GM12878 (cell line): ENCODE measurements at regions not wholly inside any gene's neighbourhood (a gene's known extent, or its start where the extent isn't known, plus 50 kb on each side); places are given as distances from the start of the nearest gene placed in this dataset.

Experiments
- ATAC-seq: fragments of 200-7000 bp; cut with Tn5 transposase; 3 replicates; pipeline ENCODE4 v1.9.1; 2020; ENCODE audit warnings: mild to moderate bottlenecking, moderate library complexity
- BruUV-seq: library from RNA; stranded (reverse); fragments of 400-500 nt; replicated peaks from 2 replicates; lab custom pipeline; 2021; lab: Mats Ljungman, UMichigan
- CTCF ChIA-PET: fragments of 300-600 bp; sonication (Branson Sonifier 250); formaldehyde crosslinking; extraction: SDS; loops from one replicate; lab custom pipeline; 2021; ENCODE audit warnings: inconsistent platforms; lab: Yijun Ruan, JAX
- POLR2A ChIA-PET: fragments of 350-600 bp; formaldehyde crosslinking; extraction: SDS; loops from one replicate; lab custom pipeline; 2021; ENCODE audit warnings: inconsistent platforms; lab: Charles Lee
- RAD21 ChIA-PET: fragments of 300-600 bp; sonication (Branson Sonifier 250); formaldehyde crosslinking; loops from one replicate; lab custom pipeline; 2023; ENCODE audit warnings: antibody characterized with exemption; ENCODE audit not compliant: unreplicated experiment; lab: Charles Lee
- SMC1A ChIA-PET: fragments of 300-600 bp; sonication (Branson Sonifier 250); formaldehyde crosslinking; loops from one replicate; lab custom pipeline; 2023; ENCODE audit not compliant: unreplicated experiment, uncharacterized antibody; lab: Charles Lee
- DNase-seq: peaks from one replicate; pipeline ENCODE4 v3.0.0-alpha.2; 2011; ENCODE audit warnings: low read depth, low spot score
- FAIRE-seq: peaks from 3 replicates; lab custom pipeline; 2011; peaks lifted over from hg19 to GRCh38; lab: Jason Lieb, UNC
- H2AFZ ChIP-seq: 2 replicates; pipeline ENCODE4 v1.6.0; 2011; ENCODE audit warnings: low read depth, low read length, control low read depth; ENCODE audit not compliant: control insufficient read depth
- H3K27ac ChIP-seq: 2 replicates; pipeline ENCODE4 v1.5.1; 2011; ENCODE audit warnings: control low read depth; ENCODE audit not compliant: control insufficient read depth, insufficient read depth
- H3K27me3 ChIP-seq, 2 experiments: replicated peaks in 1 of 2; 2 replicates each; pipeline versions ENCODE4 v1.6.0 to v1.6.1; 2011; ENCODE audit warnings: low read length in 1 of 2; ENCODE audit not compliant: control insufficient read depth in 2 of 2, insufficient read depth in 2 of 2
- H3K36me3 ChIP-seq, 2 experiments: 2 replicates each; pipeline ENCODE4 v1.5.1; 2011; ENCODE audit warnings: low read length in 1 of 2; ENCODE audit not compliant: control insufficient read depth in 2 of 2, insufficient read depth in 2 of 2
- H3K4me1 ChIP-seq: 2 replicates; pipeline ENCODE4 v1.6.1; 2011; ENCODE audit warnings: mild to moderate bottlenecking, low read length, moderate library complexity, mixed read lengths; ENCODE audit not compliant: control insufficient read depth, insufficient read depth
- H3K4me2 ChIP-seq: 2 replicates; pipeline ENCODE4 v1.6.0; 2011; ENCODE audit warnings: control low read depth; ENCODE audit not compliant: control insufficient read depth, insufficient read depth
- H3K4me3 ChIP-seq: fragments of 200-600 bp; sonication (generic); 2 replicates; pipeline ENCODE4 v1.5.1; 2016
- H3K79me2 ChIP-seq: 2 replicates; pipeline ENCODE4 v1.6.0; 2011; ENCODE audit warnings: low read length; ENCODE audit not compliant: control insufficient read depth, insufficient read depth
- H3K9ac ChIP-seq: 2 replicates; pipeline ENCODE4 v1.8.0; 2011; ENCODE audit warnings: low read length, control low read depth, mixed read lengths; ENCODE audit not compliant: control insufficient read depth, insufficient read depth
- H3K9me3 ChIP-seq: replicated peaks from 3 replicates; pipeline ENCODE4 v1.5.1; 2011; ENCODE audit warnings: mild to moderate bottlenecking, low read length; ENCODE audit not compliant: control insufficient read depth, insufficient read depth
- H4K20me1 ChIP-seq: 2 replicates; pipeline ENCODE4 v1.6.0; 2011; ENCODE audit not compliant: control insufficient read depth, insufficient read depth
- BRCA1 ChIP-seq: IDR thresholded peaks from 2 replicates; pipeline ENCODE4 v1.6.1; 2011; ENCODE audit warnings: low read depth, low read length, improper control_type of control experiment
- IKZF2 ChIP-seq, 2 experiments: fragments of 450-650 bp; IDR thresholded peaks; 2 replicates each; pipeline ENCODE4 v1.6.1; 2017; ENCODE audit warnings: mild to moderate bottlenecking in 2 of 2, moderate library complexity in 2 of 2
- JUNB ChIP-seq: IDR thresholded peaks from 2 replicates; pipeline ENCODE4 v1.6.1; 2016; ENCODE audit warnings: antibody characterized with exemption, mild to moderate bottlenecking
- MEF2B ChIP-seq: fragments of 450-650 bp; IDR thresholded peaks from 2 replicates; pipeline ENCODE4 v1.6.1; 2018; ENCODE audit warnings: mild to moderate bottlenecking, moderate library complexity; ENCODE audit not compliant: partially characterized antibody, poor library complexity, severe bottlenecking
- MTA3 ChIP-seq: IDR thresholded peaks from 2 replicates; pipeline ENCODE4 v1.6.1; 2012; ENCODE audit warnings: low read length, inconsistent platforms, borderline replicate concordance
- NRF1 ChIP-seq: conservative IDR thresholded peaks from 2 replicates; pipeline ENCODE4 v1.6.1; 2011; ENCODE audit warnings: mild to moderate bottlenecking, low read depth, low read length, improper control_type of control experiment
- RB1 ChIP-seq: fragments of 450-650 bp; formaldehyde crosslinking; IDR thresholded peaks from 2 replicates; pipeline ENCODE4 v1.6.1; 2017; ENCODE audit warnings: mild to moderate bottlenecking, borderline replicate concordance
- RBBP5 ChIP-seq: fragments of 200-600 bp; sonication (generic); conservative IDR thresholded peaks from 2 replicates; pipeline ENCODE4 v1.6.1; 2016
- SMC3 ChIP-seq: IDR thresholded peaks from 2 replicates; pipeline ENCODE4 v1.6.1; 2011; ENCODE audit warnings: low read length, improper control_type of control experiment, borderline replicate concordance
- SPI1 ChIP-seq: IDR thresholded peaks from 2 replicates; pipeline ENCODE4 v1.6.1; 2011; ENCODE audit warnings: low read depth, mild to moderate bottlenecking, low read length, moderate library complexity, borderline replicate concordance; ENCODE audit not compliant: insufficient read depth
- SREBF1 ChIP-seq: IDR thresholded peaks from 2 replicates; pipeline ENCODE4 v1.6.1; 2012; ENCODE audit warnings: mild to moderate bottlenecking, low read length
- SRF ChIP-seq, 2 experiments: IDR thresholded peaks; 2 replicates each; pipeline ENCODE4 v1.6.1; 2011; ENCODE audit warnings: low read depth in 2 of 2, low read length in 2 of 2, mild to moderate bottlenecking in 1 of 2, moderate library complexity in 1 of 2
- WRNIP1 ChIP-seq: IDR thresholded peaks from 2 replicates; pipeline ENCODE4 v1.6.1; 2011; ENCODE audit warnings: low read depth, low read length, improper control_type of control experiment, borderline replicate concordance
- ZNF24 ChIP-seq: fragments of 450-650 bp; IDR thresholded peaks from 2 replicates; pipeline ENCODE4 v1.6.1; 2017; ENCODE audit warnings: antibody characterized with exemption, mild to moderate bottlenecking
- ZNF687 ChIP-seq: fragments of 450-650 bp; IDR thresholded peaks from 2 replicates; pipeline ENCODE4 v1.6.1; 2017; ENCODE audit warnings: mild to moderate bottlenecking, moderate library complexity
- WGBS: methylation state at CpG from one replicate; pipeline ENCODE4 v1.1.6; 2016; ENCODE audit warnings: low lambda C conversion rate; ENCODE audit not compliant: insufficient replicate concordance, insufficient coverage; ENCODE audit errors: missing lambda C conversion rate; 5-methylcytosine and 5-hydroxymethylcytosine counted together
- in situ Hi-C: fragments of 300-500 bp; cut with MboI; formaldehyde crosslinking; loops from 9 replicates; pipeline ENCODE4 v1.14.3; 2018; ENCODE audit warnings: mixed read lengths
- intact Hi-C: fragments of 100-400 bp; cut with micrococcal nuclease; formaldehyde crosslinking; loops from one replicate; pipeline ENCODE4 v1.14.2; 2022; ENCODE audit not compliant: unreplicated experiment
- TF ChIP-seq, protein P1 (sequence below): fragments of 150-350 bp; IDR thresholded peaks from 2 replicates; pipeline ENCODE4 v1.6.1; 2016; ENCODE audit warnings: low read depth, low read length

GRCh38 chr6:76867182-76867581 is 596.1 kb downstream of the HTR1B start:
- FAIRE-seq: no peak
- Histone ChIP-seq H3K79me2 (no peaks in the 10 kb centered on the region), H3K36me3 (no peaks in the 10 kb centered on the region), H3K4me1 (no peaks in the 10 kb centered on the region), H3K4me2 (no peak overlapping the region), H3K9me3 (no peaks in the 10 kb centered on the region), H4K20me1 (no peaks in the 10 kb centered on the region), H3K4me3 (no peak overlapping the region), H3K27me3 (no peaks in the 10 kb centered on the region), H2AFZ (no peak overlapping the region), H3K27ac (no peak overlapping the region), H3K9ac (no peak overlapping the region)
- POLR2A ChIA-PET: no interaction called here
- in situ Hi-C loops (loop anchor here (25.0 kb wide), 1 partner anchor 930 kb away; no protein-coding TSS in a partner anchor), intact Hi-C loops (loop anchor here (10.0 kb wide), 1 partner anchor 592 kb away; no protein-coding TSS in a partner anchor)
- ATAC-seq: no peak
- TF ChIP-seq MEF2B (no peak), BRCA1 (no peak), RB1 (no peak), SREBF1 (no peak), ZNF24 (no peak), JUNB (no peak), NRF1 (no peak), WRNIP1 (no peak), SPI1 (no peak), RBBP5 (no peak), SMC3 (no peak), ZNF687 (no peak), IKZF2 (IDR thresholded peaks at IDR 0.05) (no peak), SRF (IDR thresholded peaks at IDR 0.05; ENCODE audit: low read depth in 2 of 2, low read length in 2 of 2) (no peak), MTA3 (no peak)
- TF ChIP-seq, protein P1, sequence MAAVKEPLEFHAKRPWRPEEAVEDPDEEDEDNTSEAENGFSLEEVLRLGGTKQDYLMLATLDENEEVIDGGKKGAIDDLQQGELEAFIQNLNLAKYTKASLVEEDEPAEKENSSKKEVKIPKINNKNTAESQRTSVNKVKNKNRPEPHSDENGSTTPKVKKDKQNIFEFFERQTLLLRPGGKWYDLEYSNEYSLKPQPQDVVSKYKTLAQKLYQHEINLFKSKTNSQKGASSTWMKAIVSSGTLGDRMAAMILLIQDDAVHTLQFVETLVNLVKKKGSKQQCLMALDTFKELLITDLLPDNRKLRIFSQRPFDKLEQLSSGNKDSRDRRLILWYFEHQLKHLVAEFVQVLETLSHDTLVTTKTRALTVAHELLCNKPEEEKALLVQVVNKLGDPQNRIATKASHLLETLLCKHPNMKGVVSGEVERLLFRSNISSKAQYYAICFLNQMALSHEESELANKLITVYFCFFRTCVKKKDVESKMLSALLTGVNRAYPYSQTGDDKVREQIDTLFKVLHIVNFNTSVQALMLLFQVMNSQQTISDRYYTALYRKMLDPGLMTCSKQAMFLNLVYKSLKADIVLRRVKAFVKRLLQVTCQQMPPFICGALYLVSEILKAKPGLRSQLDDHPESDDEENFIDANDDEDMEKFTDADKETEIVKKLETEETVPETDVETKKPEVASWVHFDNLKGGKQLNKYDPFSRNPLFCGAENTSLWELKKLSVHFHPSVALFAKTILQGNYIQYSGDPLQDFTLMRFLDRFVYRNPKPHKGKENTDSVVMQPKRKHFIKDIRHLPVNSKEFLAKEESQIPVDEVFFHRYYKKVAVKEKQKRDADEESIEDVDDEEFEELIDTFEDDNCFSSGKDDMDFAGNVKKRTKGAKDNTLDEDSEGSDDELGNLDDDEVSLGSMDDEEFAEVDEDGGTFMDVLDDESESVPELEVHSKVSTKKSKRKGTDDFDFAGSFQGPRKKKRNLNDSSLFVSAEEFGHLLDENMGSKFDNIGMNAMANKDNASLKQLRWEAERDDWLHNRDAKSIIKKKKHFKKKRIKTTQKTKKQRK: no peak
- RAD21 ChIA-PET: no interaction called here
- CTCF ChIA-PET: no interaction called here
- WGBS: 17% methylated on average over 3 of the region's 3 CpGs
- SMC1A ChIA-PET: interaction anchor here (0.6 to 0.7 kb wide), 2 partner anchors 17 to 1298 kb away, joined by 3 read pairs; no protein-coding TSS in a partner anchor
- DNase-seq: no peak
- no TSS peak for BruUV-seq
